HL-60/S4 (cell line): ENCODE measurements at regions not wholly inside any gene's neighbourhood (a gene's known extent, or its start where the extent isn't known, plus 50 kb on each side); places are given as distances from the start of the nearest gene placed in this dataset.
"Not testable (repeated sequence)": the region's sequence is repeated elsewhere in the genome, so short reads cannot be mapped to it uniquely, and the experiment has no call there.

Experiments
- in situ Hi-C: fragments of 300-500 bp; cut with MboI; formaldehyde crosslinking; loops from 2 replicates; pipeline ENCODE4 v1.14.3; 2022; ENCODE audit warnings: low sequenced_read_pairs

- in situ Hi-C loops = no loop called here
Measured at GRCh38 chr7:119964788-119965542, 308.0 kb upstream of the KCND2 start.

- in situ Hi-C loops = no loop called here
Measured at GRCh38 chr7:119967221-119967620, 305.8 kb upstream of the KCND2 start.

GRCh38 chr7:119968411-119968810 is 304.6 kb upstream of the KCND2 start:
- in situ Hi-C loops = not testable (repeated sequence)

GRCh38 chr7:119969054-119969453 is 303.9 kb upstream of the KCND2 start:
- in situ Hi-C loops = no loop called here

- in situ Hi-C loops = no loop called here
Measured at GRCh38 chr7:119969763-119970162, 303.2 kb upstream of the KCND2 start.

GRCh38 chr7:119974972-119975371 is 298.0 kb upstream of the KCND2 start:
- in situ Hi-C loops = no loop called here

GRCh38 chr7:119982884-119983283 is 290.1 kb upstream of the KCND2 start:
- in situ Hi-C loops = no loop called here

- in situ Hi-C loops = no loop called here
Measured at GRCh38 chr7:119983468-119983867, 289.5 kb upstream of the KCND2 start.

GRCh38 chr7:119984247-119984646 is 288.7 kb upstream of the KCND2 start:
- in situ Hi-C loops = no loop called here

- in situ Hi-C loops = no loop called here
Measured at GRCh38 chr7:119988401-119988800, 284.6 kb upstream of the KCND2 start.

GRCh38 chr7:119994928-119995327 is 278.0 kb upstream of the KCND2 start:
- in situ Hi-C loops = no loop called here

GRCh38 chr7:119996634-119997033 is 276.3 kb upstream of the KCND2 start:
- in situ Hi-C loops = no loop called here

- in situ Hi-C loops = no loop called here
Measured at GRCh38 chr7:119999738-120000475, 273.1 kb upstream of the KCND2 start.

- in situ Hi-C loops = no loop called here
Measured at GRCh38 chr7:120005720-120006119, 267.3 kb upstream of the KCND2 start.

- in situ Hi-C loops = not testable (repeated sequence)
Measured at GRCh38 chr7:120014301-120014700, 258.7 kb upstream of the KCND2 start.

- in situ Hi-C loops = no loop called here
Measured at GRCh38 chr7:120014925-120015465, 258.0 kb upstream of the KCND2 start.

GRCh38 chr7:120021085-120021484 is 251.9 kb upstream of the KCND2 start:
- in situ Hi-C loops = no loop called here

GRCh38 chr7:120023494-120024167 is 249.3 kb upstream of the KCND2 start:
- in situ Hi-C loops = no loop called here

GRCh38 chr7:120028636-120029035 is 244.3 kb upstream of the KCND2 start:
- in situ Hi-C loops = no loop called here

- in situ Hi-C loops = no loop called here
Measured at GRCh38 chr7:120030876-120031275, 242.1 kb upstream of the KCND2 start.

- in situ Hi-C loops = no loop called here
Measured at GRCh38 chr7:120033114-120033513, 239.9 kb upstream of the KCND2 start.

GRCh38 chr7:120039138-120039537 is 233.8 kb upstream of the KCND2 start:
- in situ Hi-C loops = no loop called here
